ENCODE measurements at regions not wholly inside any gene's neighbourhood (a gene's known extent, or its start where the extent isn't known, plus 50 kb on each side); places are given as distances from the start of the nearest gene placed in this dataset.

DNA sequence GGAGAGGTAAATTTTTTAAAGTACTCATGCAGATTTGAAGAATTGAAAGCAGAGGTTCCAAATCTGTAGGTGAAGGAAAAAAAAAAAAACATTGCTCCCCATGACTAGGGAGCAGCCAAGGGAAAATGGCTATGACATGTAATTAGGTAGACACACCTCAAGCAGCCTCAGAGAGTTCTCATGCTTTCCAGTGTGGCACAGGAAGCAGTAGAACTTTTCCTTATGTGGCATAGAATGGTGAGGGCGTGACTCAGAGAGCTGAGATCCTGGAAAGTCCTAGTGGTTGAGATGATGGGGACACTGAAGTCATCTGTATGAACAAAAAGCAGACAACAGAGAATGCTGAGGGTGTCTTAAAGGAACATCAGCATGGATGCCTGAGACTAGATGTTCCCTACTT is 148.6 kb upstream of the NWD2 start:
- Histone ChIP-seq H4K20me1 (ENCODE audit: insufficient read depth, poor library complexity, severe bottlenecking) (no peaks in the 10 kb centered on the region), H3K27ac (no peak overlapping the region), H3K27me3 (peaks cover 3% of the 10 kb centered on the region), H3K4me1 (ENCODE audit: insufficient read depth) (no peaks in the 10 kb centered on the region), H3K4me3 (no peak overlapping the region), H3K9me2 (replicated peaks; ENCODE audit: insufficient read depth) (no peaks in the 10 kb centered on the region), H3K9me3 (ENCODE audit: low read depth) (no peaks in the 10 kb centered on the region), H3K36me3 (replicated peaks; ENCODE audit: insufficient read depth, low read depth) (no peaks in the 10 kb centered on the region), H3K4me2 (no peak overlapping the region), H2AFZ (no peak overlapping the region), H3K79me2 (no peaks in the 10 kb centered on the region)
- TF ChIP-seq, protein P1, sequence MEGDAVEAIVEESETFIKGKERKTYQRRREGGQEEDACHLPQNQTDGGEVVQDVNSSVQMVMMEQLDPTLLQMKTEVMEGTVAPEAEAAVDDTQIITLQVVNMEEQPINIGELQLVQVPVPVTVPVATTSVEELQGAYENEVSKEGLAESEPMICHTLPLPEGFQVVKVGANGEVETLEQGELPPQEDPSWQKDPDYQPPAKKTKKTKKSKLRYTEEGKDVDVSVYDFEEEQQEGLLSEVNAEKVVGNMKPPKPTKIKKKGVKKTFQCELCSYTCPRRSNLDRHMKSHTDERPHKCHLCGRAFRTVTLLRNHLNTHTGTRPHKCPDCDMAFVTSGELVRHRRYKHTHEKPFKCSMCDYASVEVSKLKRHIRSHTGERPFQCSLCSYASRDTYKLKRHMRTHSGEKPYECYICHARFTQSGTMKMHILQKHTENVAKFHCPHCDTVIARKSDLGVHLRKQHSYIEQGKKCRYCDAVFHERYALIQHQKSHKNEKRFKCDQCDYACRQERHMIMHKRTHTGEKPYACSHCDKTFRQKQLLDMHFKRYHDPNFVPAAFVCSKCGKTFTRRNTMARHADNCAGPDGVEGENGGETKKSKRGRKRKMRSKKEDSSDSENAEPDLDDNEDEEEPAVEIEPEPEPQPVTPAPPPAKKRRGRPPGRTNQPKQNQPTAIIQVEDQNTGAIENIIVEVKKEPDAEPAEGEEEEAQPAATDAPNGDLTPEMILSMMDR (IDR thresholded peaks at IDR 0.05; ENCODE audit: poor library complexity), result no peak
- TF ChIP-seq EZH2 (IDR thresholded peaks at IDR 0.05; ENCODE audit: borderline replicate concordance) (no peak), EZH2phosphoT487 (IDR thresholded peaks at IDR 0.05; ENCODE audit: low read depth, severe bottlenecking, unreplicated experiment) (no peak)
- DNase-seq (ENCODE audit: low spot score), result no peak
- WGBS (ENCODE audit: low lambda C conversion rate, missing lambda C conversion rate), result 89% methylated on average over 1 of the region's 1 CpG

GRCh38 chr4:37101182-37101581 is 143.4 kb upstream of the NWD2 start:
- TF ChIP-seq EZH2phosphoT487 (IDR thresholded peaks at IDR 0.05; ENCODE audit: low read depth, severe bottlenecking, unreplicated experiment), result no peak
- TF ChIP-seq, protein P1 (IDR thresholded peaks at IDR 0.05; ENCODE audit: poor library complexity), result no peak
- no peak for TF ChIP-seq EZH2 (IDR thresholded peaks at IDR 0.05; ENCODE audit: borderline replicate concordance)
- Histone ChIP-seq H3K4me1 (ENCODE audit: insufficient read depth) (no peaks in the 10 kb centered on the region), H3K4me3 (no peak overlapping the region), H4K20me1 (ENCODE audit: insufficient read depth, poor library complexity, severe bottlenecking) (no peaks in the 10 kb centered on the region), H3K4me2 (no peak overlapping the region), H3K27ac (no peak overlapping the region), H3K27me3 (peaks cover 3% of the 10 kb centered on the region), H2AFZ (no peak overlapping the region), H3K9me3 (ENCODE audit: low read depth) (no peaks in the 10 kb centered on the region), H3K9me2 (replicated peaks; ENCODE audit: insufficient read depth) (no peaks in the 10 kb centered on the region), H3K79me2 (no peaks in the 10 kb centered on the region), H3K36me3 (replicated peaks; ENCODE audit: insufficient read depth, low read depth) (no peaks in the 10 kb centered on the region)
- 85% methylated on average over 3 of the region's 3 CpGs for WGBS (ENCODE audit: low lambda C conversion rate, missing lambda C conversion rate)
- DNase-seq (ENCODE audit: low spot score), result no peak

GRCh38 chr4:37101686-37102085 is 142.9 kb upstream of the NWD2 start:
- DNase-seq (ENCODE audit: low spot score), result no peak
- Histone ChIP-seq H4K20me1 (ENCODE audit: insufficient read depth, poor library complexity, severe bottlenecking) (no peaks in the 10 kb centered on the region), H3K27me3 (peaks cover 3% of the 10 kb centered on the region), H3K9me3 (ENCODE audit: low read depth) (no peaks in the 10 kb centered on the region), H3K4me2 (no peak overlapping the region), H3K4me3 (no peak overlapping the region), H2AFZ (no peak overlapping the region), H3K27ac (no peak overlapping the region), H3K79me2 (no peaks in the 10 kb centered on the region), H3K36me3 (replicated peaks; ENCODE audit: insufficient read depth, low read depth) (no peaks in the 10 kb centered on the region), H3K4me1 (ENCODE audit: insufficient read depth) (no peaks in the 10 kb centered on the region), H3K9me2 (replicated peaks; ENCODE audit: insufficient read depth) (no peaks in the 10 kb centered on the region)
- TF ChIP-seq, protein P1 (IDR thresholded peaks at IDR 0.05; ENCODE audit: poor library complexity), result no peak
- TF ChIP-seq EZH2phosphoT487 (IDR thresholded peaks at IDR 0.05; ENCODE audit: low read depth, severe bottlenecking, unreplicated experiment) (no peak), EZH2 (IDR thresholded peaks at IDR 0.05; ENCODE audit: borderline replicate concordance) (no peak)
- 88% methylated on average over 2 of the region's 2 CpGs for WGBS (ENCODE audit: low lambda C conversion rate, missing lambda C conversion rate)

GRCh38 chr4:37109756-37110155 is 134.8 kb upstream of the NWD2 start:
- TF ChIP-seq EZH2phosphoT487 (IDR thresholded peaks at IDR 0.05; ENCODE audit: low read depth, severe bottlenecking, unreplicated experiment) (no peak), EZH2 (IDR thresholded peaks at IDR 0.05; ENCODE audit: borderline replicate concordance) (no peak)
- TF ChIP-seq, protein P1 (IDR thresholded peaks at IDR 0.05; ENCODE audit: poor library complexity), result no peak
- H3K27ac ChIP-seq, result no peak overlapping the region
- WGBS (ENCODE audit: low lambda C conversion rate, missing lambda C conversion rate), result 26% methylated on average over 1 of the region's 1 CpG

More at GRCh38 chr4:37109756-37110155, 134.8 kb upstream of the NWD2 start:
- Histone ChIP-seq H3K79me2 (no peaks in the 10 kb centered on the region), H3K9me3 (ENCODE audit: low read depth) (no peaks in the 10 kb centered on the region), H2AFZ (no peak overlapping the region), H4K20me1 (ENCODE audit: insufficient read depth, poor library complexity, severe bottlenecking) (no peaks in the 10 kb centered on the region), H3K4me1 (ENCODE audit: insufficient read depth) (no peaks in the 10 kb centered on the region), H3K27me3 (no peaks in the 10 kb centered on the region), H3K36me3 (replicated peaks; ENCODE audit: insufficient read depth, low read depth) (no peaks in the 10 kb centered on the region), H3K4me2 (no peak overlapping the region), H3K9me2 (replicated peaks; ENCODE audit: insufficient read depth) (no peaks in the 10 kb centered on the region), H3K4me3 (no peak overlapping the region)
- no peak for DNase-seq (ENCODE audit: low spot score)

Data from hepatocyte (in vitro differentiated cells).